Aorta (tissue), 5 donors: ENCODE measurements at regions not wholly inside any gene's neighbourhood (a gene's known extent, or its start where the extent isn't known, plus 50 kb on each side); places are given as distances from the start of the nearest gene placed in this dataset.

Source experiments
- ATAC-seq: fragments of 200-7000 bp; cut with Tn5 transposase; one replicate; pipeline ENCODE4 v1.9.1; 2022; ENCODE audit warnings: moderate library complexity; ENCODE audit not compliant: low FRiP score
- DNase-seq, 2 donors: peaks; one replicate each; pipeline ENCODE4 v3.0.0-alpha.2; 2020
- H3K27ac ChIP-seq, 2 donors: one replicate each; pipeline ENCODE4 v1.5.1; 2013; ENCODE audit warnings: low read length in 2 of 2, mild to moderate bottlenecking in 2 of 2, moderate library complexity in 2 of 2, control low read depth in 1 of 2, inconsistent platforms in 1 of 2, low read depth in 1 of 2
- H3K27me3 ChIP-seq, 2 donors: one replicate each; pipeline ENCODE4 v1.6.1; 2013; ENCODE audit warnings: control low read depth in 1 of 2, low read length in 1 of 2, mild to moderate bottlenecking in 1 of 2, moderate library complexity in 1 of 2; ENCODE audit not compliant: insufficient read depth in 2 of 2, control insufficient read depth in 1 of 2
- H3K36me3 ChIP-seq, 2 donors: one replicate each; pipeline ENCODE4 v1.6.1; 2013; ENCODE audit warnings: control low read depth in 1 of 2, low read length in 1 of 2, mild to moderate bottlenecking in 1 of 2; ENCODE audit not compliant: insufficient read depth in 2 of 2, control insufficient read depth in 1 of 2
- H3K4me1 ChIP-seq, 2 donors: one replicate each; pipeline ENCODE4 v1.6.1; 2013; ENCODE audit warnings: low read length in 2 of 2, control low read depth in 1 of 2, mild to moderate bottlenecking in 1 of 2, moderate library complexity in 1 of 2; ENCODE audit not compliant: insufficient read depth in 2 of 2, control insufficient read depth in 1 of 2
- H3K4me3 ChIP-seq, 2 donors: one replicate each; pipeline ENCODE4 v1.5.1; 2013; ENCODE audit warnings: low read length in 2 of 2, control low read depth in 1 of 2, mild to moderate bottlenecking in 1 of 2
- H3K9me3 ChIP-seq: one replicate; pipeline ENCODE4 v1.6.1; 2013; ENCODE audit warnings: mild to moderate bottlenecking, low read length; ENCODE audit not compliant: control insufficient read depth
- WGBS, 2 donors: extraction: QIAGEN DNeasy Blood & Tissue Kit; methylation state at CpG; one replicate each; pipeline ENCODE4 v1.1.7; 2013; 5-methylcytosine and 5-hydroxymethylcytosine counted together
- intact Hi-C, 2 donors: fragments of 100-400 bp; cut with DNase I; formaldehyde crosslinking; loops; one replicate each; pipeline versions ENCODE4 v1.14.2 to v1.15.0; 2022
- donor health status: healthy with polysubstance abuse.
- donor health status: Bipolar disorder and iron deficiency.
- donor health status: DM: no; HTN: no; CAD: no.
- donor health status: DM: no; HTN: no; CAD: no.
- donor health status: DM: yes; HTN: yes; CAD: no.

DNA sequence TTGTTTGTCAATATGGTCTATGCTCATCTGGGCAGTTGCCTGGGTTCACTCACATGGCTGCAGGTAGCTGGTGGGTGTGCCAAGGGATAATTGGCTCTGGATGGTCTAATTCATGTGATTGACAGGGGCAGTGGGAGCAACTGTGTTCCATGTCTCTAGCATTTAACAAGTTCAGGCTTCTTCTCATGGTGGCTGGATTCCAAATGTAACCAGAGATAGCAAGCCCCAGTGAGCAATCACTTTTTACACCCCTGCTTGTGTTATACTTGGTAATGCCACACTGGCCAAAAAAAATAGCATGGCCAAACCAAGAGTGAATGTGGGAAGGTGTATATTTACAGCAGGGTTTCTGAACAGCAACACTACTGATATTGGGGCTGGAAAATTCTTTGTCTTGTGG is 89.6 kb upstream of the TNFSF11 start:
- Histone ChIP-seq H3K36me3 (no peaks in the 10 kb centered on the region), H3K4me3 (no peak overlapping the region), H3K27ac (no peak overlapping the region), H3K9me3 (peaks cover 2% of the 10 kb centered on the region), H3K27me3 (no peaks in the 10 kb centered on the region), H3K4me1 (no peaks in the 10 kb centered on the region)
- no peak for ATAC-seq
- intact Hi-C loops, result no loop called here
- no peak for DNase-seq

DNA sequence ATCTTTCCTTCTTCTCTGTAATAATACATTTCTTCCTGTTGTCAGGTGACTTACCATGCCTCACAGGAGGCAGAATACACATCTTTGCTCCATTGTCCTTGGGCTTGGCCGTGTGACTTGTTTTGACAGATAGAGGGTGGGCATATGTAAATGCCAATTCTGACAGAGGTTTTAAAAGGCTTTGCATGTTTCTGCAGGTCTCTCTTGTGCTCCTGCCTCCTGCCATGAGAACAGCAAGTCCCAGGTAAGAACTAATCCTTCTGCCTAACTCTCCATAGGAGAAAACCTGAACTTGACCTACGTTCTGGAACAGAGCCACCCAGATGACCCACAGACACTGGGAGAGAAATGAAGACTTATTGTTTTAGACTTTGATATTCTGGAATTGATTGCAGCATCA is 88.7 kb upstream of the TNFSF11 start:
- ATAC-seq, result no peak
- DNase-seq, result no peak
- no peaks in the 10 kb centered on the region for H3K36me3 ChIP-seq
- no peak overlapping the region for H3K27ac ChIP-seq
- 87 to 88% methylated on average over 2 of the region's 2 CpGs for WGBS, 2 donors
- H3K4me3 ChIP-seq, result no peak overlapping the region
- H3K4me1 ChIP-seq, result no peaks in the 10 kb centered on the region
- H3K9me3 ChIP-seq, result peaks cover 2% of the 10 kb centered on the region
- H3K27me3 ChIP-seq, result no peaks in the 10 kb centered on the region
- intact Hi-C loops, result no loop called here

DNA sequence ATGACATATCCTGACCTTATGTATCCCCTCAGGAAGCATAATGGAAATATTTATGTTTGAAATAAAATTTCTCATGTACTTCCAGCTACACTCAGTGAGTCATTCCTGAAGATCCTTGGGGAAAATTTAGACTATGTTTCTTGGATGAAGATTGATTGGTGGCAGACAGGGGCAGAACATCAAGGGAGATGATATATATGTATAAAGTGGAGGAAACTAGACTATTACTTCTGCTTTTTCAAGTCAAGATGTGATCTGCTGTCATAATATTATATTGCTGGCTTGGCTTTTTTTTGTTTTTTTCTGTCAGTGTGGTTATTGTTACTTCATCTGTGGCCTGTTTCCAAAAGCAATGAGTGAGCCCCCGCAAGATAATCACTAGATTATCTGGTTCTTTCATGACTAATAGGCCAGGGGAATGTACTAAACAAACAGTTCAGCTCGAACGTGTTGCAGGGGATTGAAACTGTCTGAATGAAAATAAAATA is 87.2 kb upstream of the TNFSF11 start:
- no peaks in the 10 kb centered on the region for H3K27me3 ChIP-seq
- no peaks in the 10 kb centered on the region for H3K4me1 ChIP-seq
- H3K4me3 ChIP-seq, result no peak overlapping the region
- no peaks in the 10 kb centered on the region for H3K36me3 ChIP-seq
- DNase-seq, result no peak
- 0 to 1% methylated on average over 3 of the region's 3 CpGs for WGBS, 2 donors
- no peak overlapping the region for H3K27ac ChIP-seq
- intact Hi-C loops, result no loop called here
- ATAC-seq, result peak; percentile 36
- H3K9me3 ChIP-seq, result peaks cover 2% of the 10 kb centered on the region

DNA sequence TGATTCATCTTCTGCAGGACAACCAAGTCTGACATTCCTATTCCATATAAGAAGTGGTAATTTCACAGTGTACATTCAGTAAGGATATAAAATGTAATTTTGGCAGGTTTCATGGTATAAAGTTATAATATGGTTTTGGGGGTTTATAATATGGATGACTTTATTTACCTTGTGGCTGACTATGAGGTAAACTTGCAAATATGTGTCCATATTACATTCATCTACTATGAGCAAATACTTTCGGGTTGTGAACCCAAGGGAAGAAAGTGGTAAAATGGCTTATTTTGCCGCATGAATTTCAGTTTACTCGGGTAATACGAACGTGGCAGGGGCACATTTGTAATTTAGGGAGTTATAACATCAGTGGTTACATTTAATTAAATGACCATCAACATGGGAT is 86.7 kb upstream of the TNFSF11 start:
- no peak overlapping the region for H3K27ac ChIP-seq
- no peak for ATAC-seq
- WGBS, 2 donors, result 65 to 80% methylated on average over 5 of the region's 5 CpGs

DNA sequence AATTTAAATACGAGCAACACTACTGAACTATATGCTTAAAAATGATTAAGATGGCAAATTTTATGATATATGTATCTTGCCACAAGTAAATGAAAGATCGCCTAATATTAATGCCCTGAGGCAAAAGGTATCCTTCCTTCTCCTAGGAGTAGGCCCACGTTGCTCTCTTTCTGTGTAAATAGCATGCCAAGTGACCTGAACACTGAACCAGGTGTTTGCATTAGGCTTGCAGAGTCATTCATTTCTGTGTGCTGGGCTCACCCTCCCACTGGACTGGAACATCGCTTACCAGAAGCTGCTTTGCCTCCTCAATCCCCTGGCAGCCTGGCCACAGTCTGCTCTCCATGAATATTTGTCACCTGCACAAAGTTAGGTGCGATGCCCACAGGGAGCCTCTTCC is 83.3 kb upstream of the TNFSF11 start:
- Histone ChIP-seq H3K4me1 (no peaks in the 10 kb centered on the region), H3K27me3 (no peaks in the 10 kb centered on the region), H3K4me3 (no peak overlapping the region), H3K36me3 (no peaks in the 10 kb centered on the region), H3K27ac (no peak overlapping the region), H3K9me3 (no peaks in the 10 kb centered on the region)
- ATAC-seq, result no peak
- no peak for DNase-seq
- intact Hi-C loops, result no loop called here
- 73 to 77% methylated on average over 5 of the region's 5 CpGs for WGBS, 2 donors

More for the DNA sequence above, 86.7 kb upstream of the TNFSF11 start:
- Histone ChIP-seq H3K4me1 (no peaks in the 10 kb centered on the region), H3K9me3 (peaks cover 2% of the 10 kb centered on the region), H3K36me3 (no peaks in the 10 kb centered on the region), H3K27me3 (no peaks in the 10 kb centered on the region), H3K4me3 (no peak overlapping the region)
- no peak for DNase-seq
- intact Hi-C loops, result no loop called here

DNA sequence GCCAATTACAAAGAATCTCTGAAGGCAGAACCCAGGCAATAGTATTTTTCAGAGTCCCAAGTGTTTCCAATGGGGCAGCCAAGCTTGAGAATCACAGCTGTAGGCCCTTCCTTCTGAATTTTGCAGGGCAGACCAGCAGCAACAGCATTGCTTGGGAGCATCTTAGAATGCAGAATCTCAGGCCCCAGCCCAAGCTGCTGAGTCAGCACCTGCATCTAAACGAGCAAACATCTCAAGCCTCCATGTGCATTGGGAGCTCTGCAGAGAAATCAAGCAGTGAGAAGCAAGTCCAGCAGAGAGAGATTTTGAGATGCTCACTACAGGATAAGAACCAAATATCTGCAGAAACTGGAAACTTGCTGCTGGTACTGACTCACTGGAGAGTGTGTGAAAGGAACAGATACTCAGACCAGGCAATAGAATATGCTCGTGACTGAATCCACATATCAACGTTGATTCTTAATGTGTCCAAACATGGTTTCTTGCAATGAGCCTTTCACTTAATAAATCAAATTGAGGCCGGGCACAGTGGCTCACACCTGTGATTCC is 81.5 kb upstream of the TNFSF11 start:
- no peak for ATAC-seq
- Histone ChIP-seq H3K36me3 (no peaks in the 10 kb centered on the region), H3K27me3 (no peaks in the 10 kb centered on the region), H3K9me3 (no peaks in the 10 kb centered on the region), H3K4me3 (no peak overlapping the region), H3K4me1 (no peaks in the 10 kb centered on the region), H3K27ac (no peak overlapping the region)
- DNase-seq, result no peak
- intact Hi-C loops, result no loop called here
- WGBS, 2 donors, result 89% methylated on average over 4 of the region's 4 CpGs

DNA sequence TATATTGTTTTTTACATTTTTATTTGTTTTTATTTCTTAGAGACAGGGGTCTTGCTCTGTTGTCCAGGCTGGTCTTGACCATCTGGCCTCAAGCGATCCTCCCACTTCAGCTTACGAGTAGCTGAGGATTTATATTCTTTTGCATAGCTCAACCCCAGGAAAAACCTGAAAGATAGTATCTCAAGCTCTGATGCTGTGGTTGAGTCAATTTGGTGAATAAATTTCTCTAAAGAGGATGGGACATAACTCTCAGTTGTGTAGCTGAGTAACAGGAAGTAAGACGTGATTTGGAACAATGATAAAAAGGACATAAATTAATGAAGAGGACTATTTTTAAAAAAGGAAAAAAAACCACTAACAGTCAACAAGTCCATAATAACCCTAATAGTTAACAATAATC is 79.8 kb upstream of the TNFSF11 start:
- Histone ChIP-seq H3K9me3 (no peaks in the 10 kb centered on the region), H3K27ac (no peak overlapping the region), H3K4me3 (no peak overlapping the region), H3K27me3 (no peaks in the 10 kb centered on the region), H3K4me1 (no peaks in the 10 kb centered on the region), H3K36me3 (no peaks in the 10 kb centered on the region)
- no peak for DNase-seq
- intact Hi-C loops, result no loop called here
- no peak for ATAC-seq
- WGBS, 2 donors, result 79 to 83% methylated on average over 3 of the region's 3 CpGs

DNA sequence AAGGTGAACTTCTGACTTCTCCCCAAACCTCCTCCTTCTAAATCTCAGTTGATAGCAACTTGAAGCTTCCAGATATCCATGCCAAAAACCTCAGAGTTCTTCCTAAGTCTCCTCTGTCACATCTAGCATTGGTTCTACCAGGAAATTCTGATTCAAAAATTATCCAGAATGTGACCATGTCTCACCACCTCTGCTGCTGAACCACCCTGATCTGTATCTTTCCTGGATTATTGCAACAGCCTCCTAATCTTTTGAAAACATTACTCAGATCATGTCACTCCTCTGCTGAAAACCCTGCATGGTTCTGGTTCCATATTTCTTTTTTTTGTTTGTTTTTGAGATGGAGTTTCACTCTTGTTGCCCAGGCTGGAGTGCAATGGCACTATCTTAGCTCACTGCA is 78.7 kb upstream of the TNFSF11 start:
- no peaks in the 10 kb centered on the region for H3K27me3 ChIP-seq
- ATAC-seq, result no peak

DNA sequence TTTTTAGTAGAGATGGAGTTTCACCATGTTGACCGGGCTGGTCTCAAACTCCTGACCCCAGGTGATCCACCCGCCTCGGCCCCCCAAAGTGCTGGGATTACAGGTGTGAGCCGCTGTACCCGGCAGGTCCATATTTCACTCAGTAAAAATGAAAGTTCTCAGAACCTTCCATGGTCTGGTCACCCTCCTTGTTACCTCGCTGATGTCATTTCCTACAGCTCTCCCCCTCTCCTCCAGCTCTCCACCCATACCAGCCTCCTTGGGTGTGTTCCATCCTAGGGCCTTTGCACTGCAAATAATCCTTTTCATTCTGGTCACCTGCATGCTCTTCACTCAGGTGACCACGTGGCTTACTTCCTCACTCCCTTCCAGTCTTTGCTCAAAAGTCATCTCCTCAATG is 78.2 kb upstream of the TNFSF11 start:
- no peaks in the 10 kb centered on the region for H3K27me3 ChIP-seq
- no peaks in the 10 kb centered on the region for H3K4me1 ChIP-seq
- H3K4me3 ChIP-seq, result no peak overlapping the region
- 79 to 92% methylated on average over 7 of the region's 7 CpGs for WGBS, 2 donors
- H3K9me3 ChIP-seq, result no peaks in the 10 kb centered on the region
- no peak overlapping the region for H3K27ac ChIP-seq
- intact Hi-C loops, result no loop called here
- H3K36me3 ChIP-seq, result no peaks in the 10 kb centered on the region
- no peak for ATAC-seq
- no peak for DNase-seq

More for the DNA sequence above, 78.7 kb upstream of the TNFSF11 start:
- intact Hi-C loops, result no loop called here
- Histone ChIP-seq H3K36me3 (no peaks in the 10 kb centered on the region), H3K9me3 (no peaks in the 10 kb centered on the region), H3K27ac (no peak overlapping the region), H3K4me3 (no peak overlapping the region), H3K4me1 (no peaks in the 10 kb centered on the region)
- DNase-seq, result no peak
